ENCODE measurements at regions not wholly inside any gene's neighbourhood (a gene's known extent, or its start where the extent isn't known, plus 50 kb on each side); places are given as distances from the start of the nearest gene placed in this dataset.
"Not testable (repeated sequence)": the region's sequence is repeated elsewhere in the genome, so short reads cannot be mapped to it uniquely, and the experiment has no call there.

- not testable (repeated sequence) for DNase-seq
Observed at GRCh38 chr16:79881107-79881506, 280.6 kb upstream of the MAF start.

DNA sequence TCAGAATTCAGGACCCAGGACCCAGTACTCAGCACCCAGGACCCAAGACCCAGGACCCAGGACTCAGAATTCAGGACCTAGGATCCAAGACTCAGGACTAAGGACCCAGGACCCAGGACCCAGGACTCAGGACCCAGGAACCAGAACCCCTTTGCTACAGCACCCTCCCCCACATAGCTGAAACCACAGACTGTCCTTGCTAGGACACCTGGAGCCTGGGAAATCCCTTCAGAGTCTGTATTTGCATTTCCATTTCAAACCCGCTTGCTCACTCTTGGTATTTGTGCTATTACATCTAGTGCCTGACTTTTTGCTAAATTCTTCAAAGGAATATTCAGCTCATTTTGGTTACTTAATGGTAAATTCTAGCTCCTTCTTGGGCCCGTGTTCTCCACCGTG, 275.8 kb upstream of the MAF start:
- DNase-seq, result no peak

- no peak for DNase-seq
Observed at GRCh38 chr16:79874391-79874790, 273.9 kb upstream of the MAF start.

DNA sequence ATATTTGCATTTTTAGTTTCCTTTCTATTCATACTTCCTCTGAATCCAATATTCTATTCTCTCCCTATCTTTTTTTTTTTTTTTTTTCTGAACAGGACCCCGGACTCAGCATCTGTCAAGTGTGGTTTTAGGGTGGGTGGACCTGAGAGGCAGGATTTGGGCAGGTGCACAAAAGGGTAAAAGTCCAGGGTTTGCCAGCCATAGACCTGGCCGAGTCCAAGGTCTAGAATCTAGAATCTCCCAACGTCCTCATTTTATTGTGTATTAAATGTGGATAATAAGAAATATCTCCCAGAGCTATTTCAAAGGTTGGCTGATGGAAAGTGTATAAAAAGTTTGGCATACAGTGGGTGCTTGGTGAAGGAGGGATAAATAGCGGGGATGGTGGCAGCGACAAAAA, 273.3 kb upstream of the MAF start:
- no peak for DNase-seq

DNA sequence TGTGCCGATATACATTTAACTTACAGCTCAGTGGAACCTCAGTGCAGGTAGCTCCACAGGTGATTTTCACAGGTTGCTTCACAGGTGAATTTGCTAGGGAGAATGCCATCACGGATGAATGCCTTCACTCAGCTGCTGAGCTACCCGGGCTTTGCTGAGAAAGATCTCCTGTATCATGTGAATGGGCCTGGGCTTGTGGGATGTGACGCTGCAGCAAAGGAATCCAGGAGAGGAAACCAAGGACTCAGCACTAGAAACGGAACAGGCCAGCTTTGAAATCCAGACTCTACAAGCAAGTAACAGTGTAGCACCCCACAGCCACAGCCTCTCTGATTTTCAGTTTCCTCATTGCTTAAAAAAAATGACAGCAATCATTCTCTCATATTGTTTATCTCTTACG, 271.4 kb upstream of the MAF start:
- DNase-seq, result no peak

DNA sequence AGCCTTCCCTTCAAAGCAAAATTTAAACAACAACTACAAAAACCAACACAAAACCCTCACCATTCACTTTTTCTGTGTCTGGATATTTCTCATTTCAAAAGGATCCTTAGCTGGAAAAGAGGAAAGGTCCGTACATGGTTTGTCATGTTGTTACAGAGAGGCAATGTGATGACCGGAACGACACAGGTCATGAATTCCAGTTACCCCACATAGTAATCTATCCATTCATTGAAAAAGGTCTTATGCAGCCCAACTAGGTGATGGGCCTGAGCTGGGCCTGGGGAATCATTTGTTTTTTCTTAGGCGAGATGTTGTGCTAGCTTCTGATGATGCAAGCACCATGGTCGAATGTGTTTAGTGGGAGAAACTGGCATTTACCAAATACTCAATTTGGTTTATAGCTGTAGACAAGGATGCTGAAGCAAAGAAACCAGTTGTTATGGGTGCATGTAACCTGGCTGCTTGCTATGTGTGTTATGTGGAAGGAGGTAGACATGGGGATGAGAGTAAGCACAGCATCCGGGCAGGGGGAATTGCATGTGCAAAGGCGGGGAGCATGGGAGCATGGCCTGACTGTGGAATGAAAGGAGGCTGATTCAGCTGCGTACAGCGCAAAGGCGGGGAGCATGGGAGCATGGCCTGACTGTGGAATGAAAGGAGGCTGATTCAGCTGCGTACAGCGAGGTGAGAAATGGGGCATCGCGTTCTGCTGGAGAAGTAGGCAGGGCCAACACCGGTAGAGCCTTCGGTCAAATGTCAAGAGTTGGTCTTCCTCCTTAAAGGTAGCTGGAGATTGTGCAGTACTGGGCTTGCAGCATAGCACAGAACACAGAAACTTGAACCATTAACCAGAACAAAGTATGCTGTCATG, 269.7 kb upstream of the MAF start:
- no peak for DNase-seq

- DNase-seq, result no peak
Observed at GRCh38 chr16:79869304-79870015, 268.9 kb upstream of the MAF start.

- DNase-seq, result no peak
Observed at GRCh38 chr16:79868841-79869240, 268.3 kb upstream of the MAF start.

DNA sequence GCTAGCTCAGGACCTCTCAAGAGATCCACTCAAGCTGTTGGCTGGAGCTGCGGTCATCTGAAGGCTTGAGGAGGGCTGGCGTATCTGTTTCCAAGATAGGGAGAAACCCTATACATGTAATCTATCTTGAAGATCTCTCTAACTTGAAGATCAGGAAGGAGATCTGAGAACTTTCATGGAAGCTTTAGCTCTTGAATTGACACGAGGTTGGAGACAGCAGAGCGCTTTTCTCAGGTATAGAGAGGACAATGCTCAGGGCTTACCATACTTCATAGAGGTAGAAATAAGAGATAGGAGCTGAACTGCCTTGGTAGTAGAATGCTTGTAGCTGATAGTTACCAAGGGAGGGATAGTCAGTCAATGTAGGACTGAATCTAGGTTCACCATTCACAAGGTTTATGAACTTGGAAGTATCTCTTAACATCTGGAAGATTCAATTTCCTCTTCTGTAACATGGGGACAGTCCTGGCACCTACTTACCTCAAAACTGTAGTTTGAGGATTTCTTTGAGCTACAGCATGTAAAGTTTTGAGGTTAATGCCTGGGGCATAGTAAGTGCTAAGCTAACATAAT, 267.0 kb upstream of the MAF start:
- DNase-seq, result no peak

DNA sequence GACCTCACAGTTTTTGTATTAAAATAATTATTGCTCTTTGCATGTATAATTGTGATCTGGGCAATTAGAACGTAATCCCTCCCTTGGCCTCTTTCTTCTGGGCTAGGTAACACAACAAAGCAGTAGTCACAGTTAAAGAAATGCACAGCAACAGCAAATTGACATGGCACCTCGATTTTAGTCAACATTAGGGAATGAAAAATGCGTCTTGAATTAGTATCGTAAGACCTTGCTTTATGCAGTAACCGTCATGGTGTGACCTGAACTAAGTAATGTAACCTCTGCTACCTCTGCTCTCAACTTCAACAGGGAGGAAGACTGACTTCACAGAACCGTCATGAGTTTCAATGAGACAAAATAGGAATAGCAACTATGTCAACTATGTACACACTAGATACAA, 265.4 kb upstream of the MAF start:
- DNase-seq, result no peak

GRCh38 chr16:79864781-79865391, 264.3 kb upstream of the MAF start:
- DNase-seq, result no peak

DNA sequence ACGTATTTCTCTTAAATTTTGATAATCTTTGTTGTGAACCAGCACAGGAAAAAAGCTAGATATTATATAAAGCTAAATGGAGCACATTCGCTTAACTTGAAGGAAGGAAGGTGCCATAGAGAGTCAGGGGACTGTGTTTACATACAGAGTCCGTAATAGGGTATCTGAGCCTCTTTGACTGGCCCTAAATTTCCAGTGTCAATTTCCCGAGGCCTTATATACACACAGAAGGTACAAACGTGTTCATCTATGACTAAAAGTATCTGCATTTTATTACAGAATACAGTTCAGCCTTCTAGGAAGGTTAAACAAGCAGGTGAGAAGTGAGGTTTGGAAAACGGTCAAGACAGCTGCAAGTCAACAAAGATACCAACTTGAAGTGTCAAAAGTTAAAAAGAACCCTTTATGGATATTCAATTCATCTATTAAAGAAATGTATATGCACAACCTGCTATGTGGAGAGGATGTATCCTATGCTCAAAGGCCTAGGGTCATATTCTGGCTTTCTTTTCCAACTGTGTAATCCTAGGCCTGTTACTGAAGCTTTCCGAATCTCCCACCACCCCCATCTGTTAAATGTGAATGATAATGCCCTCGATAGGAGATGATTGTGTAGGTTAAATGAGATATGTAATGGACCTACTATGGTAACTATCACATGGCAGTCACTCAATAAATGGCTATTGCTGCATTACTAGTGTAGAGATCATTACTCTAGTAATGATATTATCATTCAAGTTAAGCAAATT, 263.7 kb upstream of the MAF start:
- no peak for DNase-seq

DNA sequence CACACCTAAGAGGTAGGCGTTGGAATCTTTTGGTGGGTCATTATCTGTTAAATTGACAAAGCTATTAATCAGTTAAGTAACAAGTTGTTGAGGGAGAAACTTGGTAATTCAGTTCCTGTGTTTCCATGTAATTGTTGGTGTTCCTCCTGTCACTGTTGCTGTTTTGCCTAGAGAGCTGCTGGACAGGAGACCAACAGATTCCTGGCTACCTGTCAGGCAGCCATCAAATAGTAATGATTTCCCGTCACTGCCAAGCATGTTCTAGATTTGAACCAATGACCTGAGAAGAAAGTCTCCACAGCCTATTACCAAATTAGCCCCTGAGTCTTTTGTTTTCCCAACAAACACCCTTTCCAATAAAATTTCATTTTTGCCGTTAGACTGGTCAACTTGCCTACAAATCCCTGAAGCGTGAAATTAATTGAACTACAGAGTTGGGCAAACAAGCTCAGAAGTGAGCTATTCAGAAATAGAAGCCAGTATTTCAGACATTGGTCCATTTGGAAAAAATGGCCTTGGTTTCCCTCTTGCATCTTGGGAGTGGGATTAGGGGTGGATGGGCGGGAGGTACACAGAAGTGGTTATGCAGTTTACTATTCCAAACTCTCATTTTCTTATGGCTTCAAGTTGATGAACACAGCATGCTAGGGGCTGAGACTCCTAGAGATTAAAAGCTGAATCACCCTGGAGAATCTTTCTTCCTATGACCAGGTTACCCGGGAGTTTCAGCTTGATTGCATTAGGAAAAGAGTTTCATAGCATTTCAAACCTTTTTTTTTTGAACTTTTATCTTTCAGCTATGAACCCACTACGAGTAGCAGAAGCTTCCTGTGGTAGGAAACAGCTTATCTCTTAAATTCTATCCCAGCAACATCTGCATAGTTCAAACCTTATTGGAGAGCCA, 262.8 kb upstream of the MAF start:
- DNase-seq, result no peak

- no peak for DNase-seq
Observed at GRCh38 chr16:79862601-79863000, 262.1 kb upstream of the MAF start.

DNA sequence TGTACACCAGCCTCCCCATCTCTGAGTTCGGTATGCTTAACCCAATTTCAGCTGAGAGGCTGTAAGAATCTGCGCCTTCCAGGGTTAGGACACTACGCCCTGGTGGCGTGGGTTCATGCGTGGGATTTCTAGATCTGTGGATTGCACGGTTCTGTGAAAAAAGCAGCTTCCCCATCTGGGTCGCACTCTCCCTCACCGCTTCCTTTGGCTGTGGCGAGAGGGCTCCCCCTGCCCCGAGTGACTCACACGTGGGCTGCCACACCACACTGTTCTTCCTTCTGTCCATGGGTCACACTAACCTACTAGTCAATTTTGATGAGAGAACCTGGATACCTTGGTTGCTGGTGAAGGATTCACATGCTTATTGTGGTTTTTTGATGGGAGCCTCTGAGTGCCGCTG, 256.0 kb upstream of the MAF start:
- no peak for DNase-seq

GRCh38 chr16:79850348-79850747, 249.8 kb upstream of the MAF start:
- no peak for DNase-seq

DNA sequence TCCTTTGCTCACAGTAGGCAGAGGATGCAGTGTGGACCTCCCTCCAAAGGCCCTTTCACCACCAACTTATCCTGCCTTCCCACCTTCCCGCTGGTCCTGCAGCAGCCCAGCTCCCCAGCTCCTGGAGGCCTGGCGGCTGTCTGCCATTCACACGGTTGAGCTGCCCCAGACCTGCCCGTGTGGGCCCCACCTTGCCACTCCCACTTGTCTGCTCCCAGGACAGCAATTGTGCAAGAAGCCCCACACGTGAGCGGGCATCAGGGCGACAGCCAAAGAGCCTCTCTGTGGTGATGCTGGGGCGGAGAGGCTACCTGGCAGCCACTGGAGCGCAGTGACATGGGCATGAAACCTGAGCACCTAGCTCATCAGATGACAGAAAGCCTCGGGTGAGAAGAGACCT, 248.6 kb upstream of the MAF start:
- no peak for DNase-seq

GRCh38 chr16:79848719-79849118, 248.2 kb upstream of the MAF start:
- DNase-seq, result no peak

DNA sequence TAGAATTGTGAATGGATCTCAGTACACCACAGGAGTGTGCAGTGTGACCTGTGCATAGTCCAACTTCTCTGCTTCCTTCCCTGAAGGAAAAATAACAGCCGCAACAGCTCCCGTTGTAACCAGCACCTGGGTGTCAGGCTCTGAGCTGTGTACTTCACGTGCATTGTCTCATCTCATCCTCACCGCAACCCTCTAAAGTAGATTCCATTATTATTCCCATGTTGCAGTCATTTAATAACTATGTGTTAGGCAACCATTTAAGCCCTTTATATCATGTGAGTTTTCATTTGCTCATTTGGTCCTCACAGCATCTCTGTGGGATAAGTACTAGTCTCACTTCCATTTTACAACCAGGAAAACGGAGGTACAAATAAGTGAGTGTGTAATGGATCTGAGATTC, 247.0 kb upstream of the MAF start:
- DNase-seq, result no peak

DNA sequence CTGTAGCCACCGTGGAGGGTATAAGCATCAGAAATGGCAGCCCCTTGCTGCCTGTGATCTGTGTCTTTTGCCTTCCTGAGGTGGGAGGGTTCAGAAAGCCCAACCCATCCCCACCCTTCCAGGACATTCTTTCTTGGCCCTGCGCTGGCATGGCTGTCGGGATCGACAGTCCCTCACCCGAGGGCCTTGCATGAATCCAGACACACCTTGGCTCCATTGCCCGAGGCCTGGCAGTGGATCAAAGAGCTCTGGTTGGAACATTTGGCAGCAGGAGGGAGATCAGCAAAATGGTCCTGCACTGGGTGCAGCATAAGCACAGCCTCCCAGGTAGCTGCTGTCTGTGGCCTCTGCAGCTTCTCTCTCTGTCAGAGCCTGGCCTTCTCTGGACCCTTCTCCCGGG, 246.6 kb upstream of the MAF start:
- DNase-seq, result no peak

GRCh38 chr16:79845734-79846135, 245.2 kb upstream of the MAF start:
- DNase-seq, result no peak

Data from activated CD4-positive, alpha-beta T cell treated with anti-CD3 and anti-CD28 coated beads, Interleukin-2, amount 50 U/mL, for 4 hours (primary cell).